Progenitor cell of endocrine pancreas (in vitro differentiated cells): ENCODE measurements at regions not wholly inside any gene's neighbourhood (a gene's known extent, or its start where the extent isn't known, plus 50 kb on each side); places are given as distances from the start of the nearest gene placed in this dataset.

Experiments
- DNase-seq: peaks from one replicate; pipeline ENCODE4 v3.0.0; 2021; ENCODE audit warnings: low spot score; ENCODE audit not compliant: unreplicated experiment
- H3K27ac Mint-ChIP-seq: 2 replicates; pipeline ENCODE4 v1.8.0; 2021; ENCODE audit warnings: mild to moderate bottlenecking, moderate library complexity, mixed read lengths
- H3K27me3 Mint-ChIP-seq: 2 replicates; pipeline ENCODE4 v1.8.0; 2021; ENCODE audit warnings: mixed read lengths
- H3K36me3 Mint-ChIP-seq: 2 replicates; pipeline ENCODE4 v1.8.0; 2022; ENCODE audit warnings: mixed read lengths; ENCODE audit not compliant: insufficient read depth
- H3K4me1 Mint-ChIP-seq: 2 replicates; pipeline ENCODE4 v1.8.0; 2021; ENCODE audit warnings: low read depth, mixed read lengths
- H3K4me3 Mint-ChIP-seq: 2 replicates; pipeline ENCODE4 v1.8.0; 2021; ENCODE audit warnings: low read depth, mild to moderate bottlenecking, moderate library complexity, mixed read lengths
- H3K9me3 Mint-ChIP-seq: 2 replicates; pipeline ENCODE4 v1.8.0; 2021; ENCODE audit warnings: low read depth, mixed read lengths
- CTCF ChIP-seq: fragments of 200-600 bp; sonication (generic); IDR thresholded peaks from one replicate; pipeline ENCODE4 v1.5.0; 2021; ENCODE audit warnings: antibody characterized with exemption, mild to moderate bottlenecking; ENCODE audit not compliant: unreplicated experiment

- H3K4me3 Mint-ChIP-seq: no peak overlapping the region
- no peaks in the 10 kb centered on the region for H3K9me3 Mint-ChIP-seq
- no peaks in the 10 kb centered on the region for H3K36me3 Mint-ChIP-seq
- no peak for DNase-seq
- peaks cover 5% of the 10 kb centered on the region for H3K27me3 Mint-ChIP-seq
- TF ChIP-seq CTCF: no peak
- H3K4me1 Mint-ChIP-seq: no peaks in the 10 kb centered on the region
- H3K27ac Mint-ChIP-seq: no peak overlapping the region
Observed at GRCh38 chr9:120014796-120015195, 565.2 kb downstream of the CDK5RAP2 start.

GRCh38 chr9:120009856-120010255 lies 570.1 kb downstream of the CDK5RAP2 start:
- H3K4me1 Mint-ChIP-seq: no peaks in the 10 kb centered on the region
- DNase-seq: no peak
- H3K4me3 Mint-ChIP-seq: no peak overlapping the region
- H3K9me3 Mint-ChIP-seq: no peaks in the 10 kb centered on the region
- no peak for TF ChIP-seq CTCF
- no peak overlapping the region for H3K27ac Mint-ChIP-seq
- H3K36me3 Mint-ChIP-seq: no peaks in the 10 kb centered on the region
- H3K27me3 Mint-ChIP-seq: peaks cover 8% of the 10 kb centered on the region

- Mint-ChIP-seq H3K4me1 (peaks cover 1% of the 10 kb centered on the region), H3K27ac (no peak overlapping the region), H3K4me3 (no peak overlapping the region), H3K36me3 (no peaks in the 10 kb centered on the region), H3K27me3 (peaks cover 17% of the 10 kb centered on the region), H3K9me3 (no peaks in the 10 kb centered on the region)
- DNase-seq: no peak
- TF ChIP-seq CTCF: no peak
Observed at GRCh38 chr9:120001536-120001935, 578.4 kb downstream of the CDK5RAP2 start.

- H3K4me3 Mint-ChIP-seq: no peak overlapping the region
- no peak for TF ChIP-seq CTCF
- H3K27me3 Mint-ChIP-seq: peaks cover 37% of the 10 kb centered on the region
- H3K27ac Mint-ChIP-seq: peak overlapping the region; percentile 17
- H3K4me1 Mint-ChIP-seq: peaks cover 1% of the 10 kb centered on the region
- no peaks in the 10 kb centered on the region for H3K9me3 Mint-ChIP-seq
- no peaks in the 10 kb centered on the region for H3K36me3 Mint-ChIP-seq
- no peak for DNase-seq
Observed at GRCh38 chr9:119998614-119999013, 581.4 kb downstream of the CDK5RAP2 start.

- Mint-ChIP-seq H3K36me3 (no peaks in the 10 kb centered on the region), H3K27ac (no peak overlapping the region), H3K9me3 (no peaks in the 10 kb centered on the region), H3K4me1 (peaks cover 9% of the 10 kb centered on the region), H3K4me3 (no peak overlapping the region), H3K27me3 (peaks cover 66% of the 10 kb centered on the region)
- no peak for DNase-seq
- no peak for TF ChIP-seq CTCF
Observed at GRCh38 chr9:119991797-119992196, 588.2 kb downstream of the CDK5RAP2 start.
